NCI-H460 (cell line): ENCODE measurements at regions not wholly inside any gene's neighbourhood (a gene's known extent, or its start where the extent isn't known, plus 50 kb on each side); places are given as distances from the start of the nearest gene placed in this dataset.

Experiments
- DNase-seq: peaks from one replicate; pipeline ENCODE4 v3.0.0-alpha.2; 2016; ENCODE audit warnings: low read depth; ENCODE audit errors: extremely low read depth

DNA sequence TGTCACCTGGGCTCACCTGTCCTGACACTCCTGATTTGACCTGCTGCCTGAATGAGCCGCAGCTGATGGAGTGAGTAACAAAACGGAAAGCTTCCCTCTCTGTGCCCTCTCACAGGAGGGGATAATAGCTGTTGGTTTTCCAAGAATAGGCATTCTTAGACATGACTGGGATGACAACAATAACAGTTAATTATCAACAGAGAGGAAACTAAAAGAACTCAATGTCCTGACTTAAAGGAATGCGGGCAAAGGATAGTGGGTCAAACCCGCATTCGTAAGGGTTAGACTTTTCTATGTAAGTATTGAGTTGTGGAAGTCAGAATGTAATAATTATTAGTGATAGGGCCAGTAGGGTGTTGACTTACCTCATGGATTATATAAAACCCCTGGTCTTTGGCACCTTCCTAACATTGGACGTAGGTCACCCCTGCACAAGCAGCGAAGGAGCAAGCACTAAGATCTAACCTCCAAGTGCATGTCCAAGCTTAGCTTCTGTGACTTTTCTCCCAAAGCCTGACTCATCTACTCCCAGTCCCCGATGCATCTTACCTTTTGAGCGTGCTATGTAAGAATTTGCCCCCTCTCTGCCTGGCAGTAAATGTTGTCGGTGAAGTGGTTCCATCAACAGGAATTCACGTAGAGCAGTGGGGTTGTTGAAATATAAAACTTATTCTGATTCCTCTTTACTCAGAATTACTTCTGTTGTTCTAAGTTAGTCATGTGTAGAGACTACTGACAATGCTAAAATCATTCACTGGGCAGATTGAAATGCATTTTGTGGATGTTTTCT is 442.3 kb downstream of the FGF9 start:
- DNase-seq, result no peak

DNA sequence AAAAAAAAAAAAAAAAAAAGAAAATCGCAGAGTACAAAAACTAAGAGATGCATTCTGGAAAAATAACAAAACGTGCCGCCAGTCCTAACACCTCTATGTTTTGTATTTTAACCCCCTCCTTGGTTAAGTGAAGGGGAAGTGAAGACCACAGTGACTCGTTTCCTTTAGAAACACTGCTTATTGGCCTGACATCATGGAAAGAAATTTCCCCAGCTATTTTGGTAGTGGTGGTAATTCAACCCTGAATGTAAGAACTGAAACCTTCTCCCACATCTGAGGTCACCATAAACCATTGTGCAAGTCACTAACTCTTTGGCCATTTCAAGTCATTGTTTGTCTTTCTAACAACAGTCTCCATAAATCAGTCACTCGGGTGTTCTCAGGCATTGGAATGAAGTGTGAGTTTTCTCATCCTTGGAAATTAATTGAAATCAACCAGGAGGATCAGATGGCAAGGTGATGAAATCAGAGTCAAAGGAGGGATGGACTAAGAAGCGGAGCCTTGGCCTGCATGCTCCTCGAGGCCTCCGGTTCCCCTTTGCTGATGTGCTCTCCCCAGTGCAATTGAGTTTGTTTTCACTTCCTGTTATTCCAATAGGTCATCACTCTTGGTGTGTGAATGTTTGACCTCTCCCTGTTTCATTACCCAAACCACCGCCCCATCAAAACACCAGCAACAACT is 443.9 kb downstream of the FGF9 start:
- DNase-seq, result no peak

GRCh38 chr13:22118158-22118557 is 447.3 kb downstream of the FGF9 start:
- no peak for DNase-seq

DNA sequence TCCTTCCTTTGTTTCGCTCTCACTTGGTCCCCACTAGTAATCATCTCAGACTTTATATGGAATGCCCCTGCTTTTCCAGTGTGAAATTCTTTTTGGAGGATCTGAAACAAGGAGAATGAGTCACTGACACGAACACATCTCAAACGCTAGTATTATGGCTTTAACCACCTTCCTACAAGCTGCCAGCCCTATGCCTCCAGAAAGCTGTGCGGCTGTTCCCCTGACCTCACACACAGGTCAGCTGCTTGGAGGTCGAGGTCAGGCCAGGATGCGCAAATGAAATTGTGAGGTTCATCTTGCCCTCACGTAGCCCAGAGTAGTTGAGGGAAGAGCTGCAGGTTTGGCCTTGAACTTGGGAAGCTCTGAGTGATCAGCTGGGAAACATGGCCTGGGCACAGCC is 449.8 kb downstream of the FGF9 start:
- DNase-seq, result no peak

DNA sequence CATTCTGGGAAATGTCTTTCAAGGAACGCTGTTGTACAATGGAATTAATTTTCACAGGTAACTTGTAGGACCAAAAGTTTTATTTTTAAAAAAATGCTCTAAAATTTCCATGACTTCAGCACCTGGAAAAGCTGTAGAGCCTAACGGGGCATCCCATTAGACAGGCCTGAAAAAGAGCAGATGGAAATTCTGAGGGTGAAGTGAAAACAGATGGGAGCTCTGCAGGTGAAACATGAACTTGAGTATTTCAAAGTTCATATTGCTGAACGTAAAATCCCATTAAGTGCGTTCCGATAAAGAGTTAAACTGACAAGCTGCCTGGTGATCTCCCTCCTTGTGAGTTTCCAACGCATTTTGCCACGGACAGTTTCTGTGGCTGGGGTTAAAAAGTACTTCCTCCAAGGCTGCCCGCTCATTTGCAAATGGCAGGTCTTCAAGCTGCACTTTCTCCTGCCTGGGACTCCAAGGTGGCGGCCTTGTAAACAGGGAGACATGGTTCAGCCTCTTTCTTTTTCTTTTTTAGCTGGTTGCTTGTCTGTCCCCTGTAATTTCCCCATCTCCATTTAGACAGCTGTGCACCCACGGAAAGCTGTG is 450.4 kb downstream of the FGF9 start:
- DNase-seq, result no peak

GRCh38 chr13:22126433-22127021 is 455.7 kb downstream of the FGF9 start:
- no peak for DNase-seq

DNA sequence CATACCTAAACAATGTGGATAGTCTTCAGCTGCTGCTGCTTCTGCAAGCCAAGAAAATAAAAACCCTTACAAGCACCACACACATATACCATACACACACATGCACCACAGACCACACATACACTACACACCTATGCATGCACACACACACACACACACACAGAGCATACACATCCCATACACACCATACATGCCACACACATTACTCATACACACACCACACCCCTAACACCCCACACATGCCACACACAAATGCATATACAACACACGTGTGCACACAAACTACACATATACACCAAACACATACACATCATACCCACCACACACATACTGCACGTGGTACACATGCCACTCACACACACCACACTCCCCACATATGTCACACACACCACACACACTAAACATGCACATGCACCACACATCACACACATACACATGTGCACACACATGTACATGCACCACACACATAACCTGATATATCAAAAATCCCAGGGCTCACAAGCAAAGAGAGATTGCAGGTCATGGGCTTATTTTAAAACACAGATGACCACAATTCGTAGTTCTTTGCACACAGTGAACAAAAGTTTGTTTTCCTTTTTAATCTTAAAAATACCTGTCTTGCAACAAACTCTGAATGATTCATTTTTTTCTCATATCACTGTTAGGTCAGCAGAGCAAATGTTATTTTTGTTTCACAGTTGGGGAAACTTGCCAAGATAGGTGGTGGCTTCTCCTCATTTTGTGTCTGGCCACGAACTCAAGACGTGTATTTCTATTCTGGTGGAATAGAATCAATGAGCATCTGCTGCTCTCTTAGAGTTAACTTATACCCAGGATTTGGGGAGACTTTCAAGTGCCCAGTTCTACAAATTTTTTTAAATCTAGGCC is 456.6 kb downstream of the FGF9 start:
- no peak for DNase-seq

- DNase-seq, result no peak
Measured at GRCh38 chr13:22128441-22129408, 457.9 kb downstream of the FGF9 start.

- DNase-seq, result no peak
Measured at GRCh38 chr13:22130254-22130653, 459.4 kb downstream of the FGF9 start.

DNA sequence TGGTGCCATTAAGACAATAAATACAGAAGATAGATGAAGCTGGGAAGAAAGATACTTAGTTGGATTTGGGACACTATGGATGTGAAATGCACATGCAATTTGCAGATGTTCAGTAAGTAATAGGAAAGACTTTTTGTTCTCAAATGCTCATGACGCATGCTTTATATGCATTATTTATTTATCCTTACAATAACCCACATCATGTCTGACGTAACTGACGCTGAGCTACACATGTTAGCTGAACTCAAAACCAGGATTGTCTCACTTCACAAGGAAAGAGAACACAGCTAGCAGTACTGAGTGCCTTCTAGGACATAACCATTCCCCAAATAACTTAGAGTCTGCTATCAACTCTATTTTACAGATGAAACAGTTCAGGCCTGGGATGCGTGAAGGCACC is 463.4 kb downstream of the FGF9 start:
- no peak for DNase-seq

DNA sequence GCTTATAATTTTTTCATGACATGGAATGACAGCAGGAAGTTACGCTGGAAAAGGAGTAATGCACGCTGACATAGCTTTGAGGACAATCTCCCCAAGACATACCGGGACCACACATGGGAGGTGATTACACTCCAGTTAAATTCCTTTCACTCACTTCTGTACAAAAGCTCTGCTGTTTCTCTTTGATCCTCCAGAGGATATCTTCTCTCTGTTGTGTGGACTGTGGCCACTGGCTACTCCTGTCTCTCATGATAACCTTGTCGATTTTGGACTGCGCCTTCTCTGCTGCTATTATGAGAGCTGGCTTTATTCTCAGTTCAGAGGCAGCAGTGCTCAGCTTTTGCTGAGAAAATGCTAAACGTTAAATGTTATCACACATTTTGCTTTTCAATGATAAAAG is 464.6 kb downstream of the FGF9 start:
- DNase-seq, result no peak

DNA sequence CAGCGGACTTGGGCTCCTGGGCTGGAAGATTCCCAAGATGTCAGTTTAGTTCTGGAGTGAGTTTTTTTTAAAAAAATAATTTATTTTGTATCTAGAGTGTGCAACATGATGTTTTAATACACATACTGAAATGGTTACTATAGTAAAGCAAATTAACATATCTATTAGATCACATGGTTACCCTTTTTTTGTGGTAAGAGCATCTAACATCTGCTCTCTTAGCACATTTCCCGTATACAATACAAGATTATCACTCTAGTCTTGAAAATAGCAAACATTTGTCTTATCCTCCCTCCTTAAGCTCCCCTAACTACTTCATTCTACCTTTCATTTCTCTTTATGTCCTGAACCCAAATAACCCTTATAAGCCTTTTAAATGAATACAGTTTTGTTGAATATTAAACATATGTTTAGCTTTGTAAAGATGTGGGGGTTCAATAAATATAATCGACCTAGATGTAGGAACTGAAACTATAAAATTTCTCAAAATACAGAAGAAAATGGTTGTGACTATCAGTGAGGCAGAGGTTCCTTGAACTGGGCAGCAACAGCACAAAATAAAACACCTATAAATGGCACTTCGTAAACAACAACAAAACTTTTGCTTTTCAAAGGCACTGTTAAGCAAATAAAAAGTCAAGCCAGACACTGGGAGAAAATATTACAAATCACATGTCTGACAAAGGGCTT is 466.6 kb downstream of the FGF9 start:
- DNase-seq, result no peak

- DNase-seq, result no peak
Measured at GRCh38 chr13:22138947-22139346, 468.1 kb downstream of the FGF9 start.

DNA sequence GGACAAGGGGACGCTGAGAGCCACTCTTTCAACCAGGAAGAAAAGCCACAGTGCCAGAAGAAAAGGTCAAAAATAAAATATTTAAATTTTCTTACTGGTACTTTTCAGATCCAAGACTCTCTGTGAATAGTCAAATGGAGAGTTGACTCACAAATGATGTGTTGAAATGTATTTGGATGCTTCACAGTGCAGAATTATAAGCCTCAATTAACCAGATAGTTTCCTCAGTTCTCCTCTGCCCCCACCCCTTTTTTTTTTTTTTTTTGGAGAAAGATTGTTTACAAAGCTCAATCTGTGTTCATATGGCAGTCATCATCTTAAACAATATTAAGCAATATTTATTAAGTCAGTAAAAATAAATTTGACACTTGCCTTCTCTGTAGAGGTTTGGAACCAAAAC is 470.8 kb downstream of the FGF9 start:
- no peak for DNase-seq

DNA sequence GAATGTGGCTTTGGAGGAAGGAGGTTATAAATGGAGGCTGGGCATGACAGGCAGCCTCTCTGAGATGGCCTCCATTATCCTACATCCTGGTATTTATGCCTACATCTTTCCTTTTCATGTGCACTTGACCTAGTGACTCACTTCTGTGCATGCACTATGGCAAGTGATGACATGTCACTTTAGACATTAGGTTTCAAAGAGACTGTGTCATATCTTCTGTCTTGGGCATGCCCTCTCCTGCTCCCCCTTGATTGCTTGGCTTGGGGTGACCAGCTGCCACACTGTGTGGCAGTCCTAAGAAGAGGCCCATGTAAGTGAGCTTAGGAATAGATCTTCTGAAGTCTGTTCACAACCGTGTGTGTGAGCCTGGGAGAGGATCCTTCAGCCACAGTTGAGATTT is 472.8 kb downstream of the FGF9 start:
- no peak for DNase-seq

DNA sequence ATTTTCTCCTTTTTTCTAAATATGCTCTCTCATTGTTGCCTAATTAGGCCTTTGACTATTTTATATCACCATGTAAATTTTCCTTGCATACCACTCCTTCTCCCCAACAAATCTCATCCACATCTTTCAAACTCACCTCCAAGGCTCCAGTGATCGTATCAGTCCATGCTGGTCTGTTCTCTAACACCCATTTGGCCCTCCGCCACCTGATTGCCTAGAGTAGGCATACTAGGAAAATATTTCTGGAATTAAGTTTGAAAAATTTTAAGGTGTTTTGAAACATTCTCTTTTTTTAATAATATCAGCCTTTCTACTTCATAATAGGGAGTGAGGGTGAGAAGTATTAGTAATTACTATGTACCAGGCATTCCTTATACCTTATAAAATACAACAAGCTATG is 473.9 kb downstream of the FGF9 start:
- DNase-seq, result no peak

GRCh38 chr13:22148187-22148586 is 477.3 kb downstream of the FGF9 start:
- no peak for DNase-seq

DNA sequence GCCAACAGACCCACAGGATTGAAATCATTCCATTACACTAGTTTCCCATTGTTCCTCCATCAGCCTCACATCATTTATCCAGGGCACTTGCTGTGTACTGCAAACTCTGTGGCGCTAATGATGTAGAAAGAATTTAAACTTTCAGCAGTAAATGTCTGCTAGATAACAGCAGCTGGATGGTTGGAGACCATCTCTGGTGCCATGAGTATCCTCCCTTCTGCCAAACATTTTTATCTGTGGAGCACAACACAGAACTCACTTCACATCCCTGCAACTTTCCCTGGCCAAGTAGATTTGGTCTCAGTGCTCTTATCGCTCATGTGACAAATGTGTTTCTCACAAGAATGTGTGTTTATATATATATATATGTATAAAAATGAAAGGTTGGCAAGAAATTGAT is 481.9 kb downstream of the FGF9 start:
- DNase-seq, result no peak

DNA sequence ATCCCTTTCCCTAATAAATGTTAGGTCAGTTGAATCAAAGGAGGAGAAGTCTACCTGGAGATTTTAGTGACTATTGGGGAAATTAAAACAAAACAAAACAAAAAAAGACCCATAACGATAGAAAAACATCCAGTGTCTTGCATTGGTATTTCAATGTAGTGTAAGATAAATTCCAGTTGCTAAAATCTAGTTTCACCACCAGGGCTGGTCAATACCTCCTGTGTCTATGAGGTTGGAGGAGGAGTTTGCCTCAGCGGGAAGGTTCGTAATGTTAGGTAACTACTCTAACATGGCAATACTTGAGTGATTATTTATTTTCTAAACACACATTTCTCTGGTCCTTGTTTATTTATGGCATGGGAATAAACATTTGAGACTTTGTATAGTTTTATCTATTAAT is 483.2 kb downstream of the FGF9 start:
- DNase-seq, result no peak
